B cell (primary cell): ENCODE measurements at regions not wholly inside any gene's neighbourhood (a gene's known extent, or its start where the extent isn't known, plus 50 kb on each side); places are given as distances from the start of the nearest gene placed in this dataset.

Source experiments
- ATAC-seq: fragments of 200-7000 bp; cut with Tn5 transposase; one replicate; pipeline ENCODE4 v1.10.0; 2021; ENCODE audit warnings: low read depth, mild to moderate bottlenecking, moderate number of reproducible peaks, moderate library complexity
- CTCF ChIA-PET: fragments of 350-600 bp; sonication (Branson Sonifier 250); formaldehyde crosslinking; loops from one replicate; lab custom pipeline; 2021; ENCODE audit warnings: antibody characterized with exemption, inconsistent platforms; lab: Charles Lee
- POLR2A ChIA-PET: fragments of 350-600 bp; sonication (Branson Sonifier 250); formaldehyde crosslinking; loops from one replicate; lab custom pipeline; 2021; ENCODE audit warnings: antibody characterized with exemption; lab: Charles Lee
- DNase-seq: peaks from one replicate; pipeline ENCODE4 v3.0.0; 2013
- H2AFZ ChIP-seq: 2 replicates; pipeline ENCODE4 v1.6.1; 2012; ENCODE audit warnings: mild to moderate bottlenecking, low read depth, low read length; ENCODE audit not compliant: insufficient read depth, poor library complexity, severe bottlenecking
- H3K27ac ChIP-seq, 2 donors: 1 replicate in 1 of 2; 2 replicates in 1 of 2; pipeline ENCODE4 v1.5.1; 2012 to 2013; ENCODE audit warnings: low read length in 2 of 2, mild to moderate bottlenecking in 2 of 2, moderate library complexity in 1 of 2
- H3K27me3 ChIP-seq, 4 experiments: fragments of 200-600 bp in 1 of 4; sonication (generic) in 1 of 4; replicated peaks in 1 of 4; 1 replicate in 2 of 4; 2 replicates in 2 of 4; pipeline versions ENCODE4 v1.6.1 to v1.7.0; 2013 to 2016; ENCODE audit warnings: low read length in 3 of 4, mild to moderate bottlenecking in 2 of 4, mixed read lengths in 1 of 4, moderate library complexity in 1 of 4; ENCODE audit not compliant: insufficient read depth in 4 of 4, control insufficient read depth in 3 of 4; ENCODE audit errors: control extremely low read depth in 1 of 4
- H3K36me3 ChIP-seq, 2 experiments: replicated peaks in 1 of 2; 1 replicate in 1 of 2; 2 replicates in 1 of 2; pipeline versions ENCODE4 v1.6.1 to v1.7.1; 2013; ENCODE audit warnings: low read length in 1 of 2; ENCODE audit not compliant: insufficient read depth in 2 of 2, control insufficient read depth in 1 of 2; ENCODE audit errors: control extremely low read depth in 1 of 2, extremely low read depth in 1 of 2
- H3K4me1 ChIP-seq, 2 donors: fragments of 200-600 bp in 1 of 2; sonication (generic) in 1 of 2; 1 replicate in 1 of 2; 2 replicates in 1 of 2; pipeline versions ENCODE4 v1.5.1 to v1.6.1; 2013 to 2017; ENCODE audit warnings: low read length in 2 of 2; ENCODE audit not compliant: control insufficient read depth in 2 of 2, insufficient read depth in 2 of 2
- H3K4me2 ChIP-seq: replicated peaks from 2 replicates; pipeline ENCODE3; 2012; ENCODE audit warnings: mild to moderate bottlenecking, low read depth, low read length; ENCODE audit not compliant: poor library complexity, severe bottlenecking
- H3K4me3 ChIP-seq, 5 experiments: fragments of 200-600 bp in 1 of 5; sonication (generic) in 1 of 5; 1 replicate in 3 of 5; 2 replicates in 2 of 5; pipeline versions ENCODE4 v1.5.1 to v1.7.0; 2011 to 2016; ENCODE audit warnings: low read length in 4 of 5, mild to moderate bottlenecking in 4 of 5, low read depth in 2 of 5, control low read depth in 1 of 5, moderate library complexity in 1 of 5; ENCODE audit not compliant: insufficient read depth in 1 of 5; ENCODE audit errors: control extremely low read depth in 1 of 5, extremely low read depth in 1 of 5
- H3K79me2 ChIP-seq: fragments of 200-600 bp; sonication (generic); one replicate; pipeline ENCODE4 v1.6.0; 2016; ENCODE audit warnings: low read length; ENCODE audit not compliant: control insufficient read depth, insufficient read depth
- H3K9ac ChIP-seq: fragments of 200-600 bp; sonication (generic); 2 replicates; pipeline ENCODE4 v1.6.1; 2017; ENCODE audit warnings: mild to moderate bottlenecking, low read length, moderate library complexity
- H3K9me3 ChIP-seq, 3 donors: one replicate each; pipeline versions ENCODE4 v1.6.1 to v1.7.1; 2013; ENCODE audit warnings: low read length in 2 of 3; ENCODE audit not compliant: control insufficient read depth in 2 of 3, insufficient read depth in 1 of 3; ENCODE audit errors: control extremely low read depth in 1 of 3
- H4K20me1 ChIP-seq: 2 replicates; pipeline ENCODE4 v1.6.0; 2012; ENCODE audit warnings: mild to moderate bottlenecking, low read length; ENCODE audit not compliant: insufficient read depth, control insufficient read depth, poor library complexity, severe bottlenecking
- H3K27ac Mint-ChIP-seq: one replicate; pipeline ENCODE4 v1.8.0; 2021; ENCODE audit warnings: mixed read lengths
- H3K27me3 Mint-ChIP-seq: one replicate; pipeline ENCODE4 v1.8.0; 2021; ENCODE audit warnings: mixed read lengths
- H3K4me1 Mint-ChIP-seq: one replicate; pipeline ENCODE4 v1.8.0; 2021; ENCODE audit warnings: mixed read lengths
- H3K4me3 Mint-ChIP-seq: one replicate; pipeline ENCODE4 v1.8.0; 2021; ENCODE audit warnings: mixed read lengths
- H3K9me3 Mint-ChIP-seq: one replicate; pipeline ENCODE4 v1.8.0; 2022; ENCODE audit warnings: mixed read lengths; ENCODE audit not compliant: insufficient read depth
- CTCF ChIP-seq: fragments of 200-600 bp; IDR thresholded peaks from one replicate; pipeline ENCODE4 v1.8.0; 2022; ENCODE audit warnings: antibody characterized with exemption, mild to moderate bottlenecking
- EZH2 ChIP-seq: IDR thresholded peaks from 2 replicates; pipeline ENCODE4 v1.6.1; 2012; ENCODE audit warnings: borderline replicate concordance, low read depth, mild to moderate bottlenecking, moderate library complexity, low read length; ENCODE audit not compliant: insufficient read depth, poor library complexity, severe bottlenecking
- WGBS: methylation state at CpG from one replicate; pipeline ENCODE4 v1.1.5; 2013; ENCODE audit warnings: missing lambda C conversion rate; ENCODE audit not compliant: insufficient coverage; 5-methylcytosine and 5-hydroxymethylcytosine counted together
- intact Hi-C: fragments of 100-400 bp; cut with micrococcal nuclease; formaldehyde crosslinking; loops from one replicate; pipeline ENCODE4 v1.10.0; 2022

GRCh38 chr5:42321785-42322184 is 101.5 kb upstream of the GHR start:
- intact Hi-C loops: no loop called here
- peaks cover 0 to 16% (median 12%) of the 10 kb centered on the region in 3 donors for H3K9me3 ChIP-seq
- no peak overlapping the region for H3K27ac ChIP-seq
- no peaks in the 10 kb centered on the region for H3K79me2 ChIP-seq
- no peaks in the 10 kb centered on the region for H3K4me1 ChIP-seq
- ATAC-seq (no peak), DNase-seq (no peak)
- ChIA-PET CTCF (no interaction called here), POLR2A (no interaction called here)
- no peaks in the 10 kb centered on the region for H3K27me3 ChIP-seq
- no peak overlapping the region for H3K4me2 ChIP-seq
- H3K9ac ChIP-seq: no peak overlapping the region
- no peak overlapping the region for H2AFZ ChIP-seq
- no peak overlapping the region for H3K4me3 ChIP-seq
- no peaks in the 10 kb centered on the region for H3K36me3 ChIP-seq
- H3K4me1 Mint-ChIP-seq: no peaks in the 10 kb centered on the region
- H4K20me1 ChIP-seq: no peaks in the 10 kb centered on the region
- H3K9me3 Mint-ChIP-seq: peaks cover 9% of the 10 kb centered on the region
- whole genome bisulfite sequencing: 88% methylated on average over 1 of the region's 1 CpG
- no peak overlapping the region for H3K27ac Mint-ChIP-seq
- H3K27me3 Mint-ChIP-seq: no peaks in the 10 kb centered on the region
- TF ChIP-seq EZH2 (no peak), CTCF (no peak)
- H3K4me3 Mint-ChIP-seq: no peak overlapping the region

- ChIA-PET POLR2A (no interaction called here), CTCF (no interaction called here)
- peaks cover 11% of the 10 kb centered on the region for H3K9me3 Mint-ChIP-seq
- Histone ChIP-seq H3K9ac (no peak overlapping the region), H3K79me2 (no peaks in the 10 kb centered on the region), H3K27me3 (no peaks in the 10 kb centered on the region), H3K27ac (no peak overlapping the region), H3K36me3 (no peaks in the 10 kb centered on the region), H2AFZ (no peak overlapping the region), H3K4me3 (no peak overlapping the region), H4K20me1 (no peaks in the 10 kb centered on the region), H3K4me2 (no peak overlapping the region), H3K4me1 (no peaks in the 10 kb centered on the region), H3K9me3 (peaks cover 0 to 20% (median 4%) of the 10 kb centered on the region in 3 donors)
- 93% methylated on average over 3 of the region's 3 CpGs for WGBS
- DNase-seq (no peak), ATAC-seq (no peak)
- no peak overlapping the region for H3K4me3 Mint-ChIP-seq
- no peak for TF ChIP-seq EZH2
- no peak for TF ChIP-seq CTCF
- intact Hi-C loops: no loop called here
- H3K4me1 Mint-ChIP-seq: no peaks in the 10 kb centered on the region
- no peaks in the 10 kb centered on the region for H3K27me3 Mint-ChIP-seq
- H3K27ac Mint-ChIP-seq: no peak overlapping the region
Measured at GRCh38 chr5:42337143-42337542, 86.1 kb upstream of the GHR start.
